ENCODE measurements at regions not wholly inside any gene's neighbourhood (a gene's known extent, or its start where the extent isn't known, plus 50 kb on each side); places are given as distances from the start of the nearest gene placed in this dataset.

DNA sequence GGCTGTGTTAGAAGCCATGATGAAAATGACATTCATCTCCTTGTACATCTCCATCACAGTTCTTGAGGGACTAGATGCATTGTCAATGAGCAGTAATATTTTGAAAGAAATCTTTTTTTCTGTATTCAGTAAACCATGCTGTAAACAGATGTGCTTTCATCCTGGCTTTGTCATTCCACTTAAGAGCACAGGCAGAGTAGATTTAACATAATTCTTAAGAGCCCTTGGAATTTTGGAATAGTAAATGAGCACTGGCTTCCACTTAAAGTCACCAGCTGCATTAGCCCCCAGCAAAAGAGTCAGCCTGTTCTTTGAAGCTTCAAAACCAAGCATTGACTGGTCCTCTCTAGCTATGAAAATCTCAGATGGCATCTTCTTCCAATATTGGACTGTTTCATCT, 197.8 kb upstream of the HDDC2 start:
- no peak for DNase-seq

DNA sequence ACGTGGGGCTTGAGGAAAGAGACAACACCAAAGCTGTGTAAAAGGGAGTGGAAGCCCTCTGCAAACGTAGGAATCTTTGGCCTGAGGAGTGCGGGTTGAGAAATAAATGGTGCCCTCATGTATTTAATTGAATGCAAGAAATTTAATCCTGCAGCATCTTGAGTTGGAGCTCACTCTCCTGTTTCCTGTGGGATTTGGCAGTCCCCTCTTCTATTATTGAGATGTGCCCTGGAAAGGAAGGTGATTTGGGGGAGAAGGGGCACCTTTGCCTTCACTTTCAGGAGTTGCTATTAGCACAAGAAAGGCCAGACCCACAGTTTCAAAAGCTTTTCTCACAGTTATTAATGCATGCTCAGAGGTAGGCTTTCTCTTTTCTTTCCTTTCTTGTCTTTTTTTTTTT, 201.4 kb upstream of the HDDC2 start:
- no peak for DNase-seq

DNA sequence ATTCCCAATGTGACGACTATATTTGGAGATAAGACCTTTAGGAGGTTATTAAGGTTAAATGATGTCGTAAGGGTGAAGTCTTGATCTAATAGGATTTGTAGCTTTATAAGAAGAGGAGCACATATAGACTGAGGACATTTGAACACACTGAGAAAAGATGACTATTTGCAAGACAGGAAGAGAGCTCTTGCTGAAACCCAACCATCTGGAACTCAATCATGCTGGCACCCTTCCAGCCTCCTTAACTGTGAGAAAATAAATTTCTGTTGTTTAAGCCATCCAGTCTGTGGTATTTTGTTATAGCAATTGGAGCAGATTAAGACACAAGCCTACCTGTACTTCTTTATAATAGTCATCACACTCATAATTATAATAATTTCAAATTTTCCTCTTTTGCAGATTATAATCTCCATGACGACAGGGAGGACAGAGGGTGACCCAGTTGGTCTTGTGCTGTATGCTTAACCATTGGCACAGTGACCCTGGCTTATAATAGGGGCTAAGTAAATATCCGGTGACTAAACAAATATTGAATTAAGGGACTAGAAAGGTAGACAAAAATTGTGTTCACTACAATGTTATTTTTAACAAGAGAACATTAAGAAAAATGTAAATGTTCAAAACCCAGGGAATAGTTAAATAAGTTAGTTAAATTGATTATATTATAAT, 206.4 kb upstream of the HDDC2 start:
- no peak for DNase-seq

DNA sequence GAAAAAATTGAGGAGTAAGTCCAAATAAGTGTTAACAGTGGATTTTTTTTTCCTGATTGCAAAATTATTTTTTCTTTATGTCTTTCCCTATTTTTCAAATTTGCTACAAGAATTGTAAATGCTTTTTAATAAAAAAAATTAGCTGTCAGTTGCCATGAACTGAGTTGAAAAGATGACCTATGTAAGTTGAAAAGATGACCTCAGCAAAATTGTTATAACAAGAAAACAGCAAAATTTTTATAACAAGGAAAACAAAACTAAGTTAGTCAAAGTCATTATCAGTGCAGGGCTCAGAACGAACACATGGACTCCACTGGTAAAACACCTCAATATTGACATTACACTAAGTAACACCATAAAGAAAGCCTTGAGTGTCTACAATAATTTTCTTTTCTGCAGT, 207.0 kb upstream of the HDDC2 start:
- no peak for DNase-seq

DNA sequence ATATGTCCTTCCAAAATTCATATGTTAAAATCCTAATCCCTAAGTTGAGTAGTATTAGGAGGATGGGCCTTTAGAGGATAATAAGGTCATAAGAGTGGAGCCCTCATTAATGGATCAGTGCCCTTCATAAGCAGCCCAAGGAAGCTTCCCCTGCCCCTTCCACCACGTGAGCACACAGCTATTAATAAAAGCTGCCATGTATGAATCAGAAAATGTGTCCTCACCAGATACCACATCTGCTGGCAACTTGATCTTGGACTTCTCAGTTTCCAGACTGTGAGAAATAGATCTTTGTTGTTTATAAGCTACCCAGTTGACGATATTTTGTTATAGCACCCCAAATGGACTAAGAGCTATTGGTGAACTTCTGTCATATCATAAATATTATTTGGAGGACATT, 207.7 kb upstream of the HDDC2 start:
- DNase-seq = no peak

DNA sequence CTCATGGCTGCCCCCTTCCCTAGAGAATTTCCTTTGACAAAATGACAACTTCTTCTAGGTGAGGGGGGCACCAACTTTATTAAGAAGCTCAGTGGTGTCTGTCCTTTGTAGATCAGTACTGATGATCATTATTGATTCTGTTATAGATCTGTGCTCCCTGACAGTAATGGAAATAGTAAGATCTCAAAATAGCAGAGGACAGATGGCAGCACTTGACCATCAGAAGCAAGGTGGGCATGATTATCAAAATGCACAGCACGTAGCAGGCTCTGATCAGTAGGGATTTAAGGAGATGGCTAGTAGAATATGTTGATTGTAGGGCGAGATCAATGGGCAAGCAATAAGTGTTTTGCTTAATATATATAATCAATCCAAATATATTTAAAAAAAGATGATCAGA, 208.6 kb upstream of the HDDC2 start:
- DNase-seq = no peak

DNA sequence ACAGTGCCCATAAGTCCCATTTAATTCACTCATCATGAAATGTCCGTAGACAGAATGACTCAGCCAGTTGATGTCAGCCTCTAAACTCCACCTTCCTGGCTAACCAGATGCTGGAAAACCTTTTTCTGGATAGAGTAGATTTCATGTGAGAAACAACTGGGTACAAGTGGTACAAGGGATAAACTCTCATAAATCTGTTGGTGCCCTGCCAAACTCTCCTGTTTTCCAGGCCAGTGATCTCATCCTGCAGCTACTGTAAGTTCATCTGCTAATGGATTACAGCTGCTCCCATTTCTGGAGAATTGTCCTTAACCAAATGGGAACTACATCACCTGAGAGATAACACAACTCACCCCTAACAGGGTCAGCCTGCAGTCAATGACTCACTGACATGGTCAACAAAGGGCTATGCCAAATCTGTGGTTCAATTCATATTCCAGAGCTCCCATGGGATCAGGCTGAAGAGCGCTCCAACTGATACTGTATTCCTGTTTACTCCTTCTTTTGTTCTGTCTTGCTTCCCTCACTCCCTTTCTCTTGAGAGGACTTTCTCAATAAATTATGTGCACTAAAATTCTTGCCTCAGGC, 210.1 kb upstream of the HDDC2 start:
- no peak for DNase-seq

GRCh38 chr6:125512621-125513020, 210.9 kb upstream of the HDDC2 start:
- no peak for DNase-seq

DNA sequence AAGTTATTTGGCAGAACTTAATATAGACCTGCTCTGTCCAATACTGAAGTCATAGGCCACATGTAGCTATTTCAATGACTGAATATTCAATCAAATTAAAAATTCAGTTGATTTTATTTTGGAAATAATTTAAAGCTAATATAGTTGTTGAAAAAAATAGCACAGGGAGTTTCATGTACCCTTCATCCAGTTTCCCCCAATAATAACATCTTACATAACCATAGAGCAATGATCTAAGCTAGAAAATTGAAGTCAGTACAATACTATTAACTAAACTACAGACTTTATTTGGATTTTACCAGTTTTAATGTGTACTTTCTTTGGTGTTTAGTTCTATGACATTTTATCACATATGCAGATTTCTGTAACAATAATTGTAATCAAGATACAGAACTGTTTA, 212.2 kb upstream of the HDDC2 start:
- no peak for DNase-seq

DNA sequence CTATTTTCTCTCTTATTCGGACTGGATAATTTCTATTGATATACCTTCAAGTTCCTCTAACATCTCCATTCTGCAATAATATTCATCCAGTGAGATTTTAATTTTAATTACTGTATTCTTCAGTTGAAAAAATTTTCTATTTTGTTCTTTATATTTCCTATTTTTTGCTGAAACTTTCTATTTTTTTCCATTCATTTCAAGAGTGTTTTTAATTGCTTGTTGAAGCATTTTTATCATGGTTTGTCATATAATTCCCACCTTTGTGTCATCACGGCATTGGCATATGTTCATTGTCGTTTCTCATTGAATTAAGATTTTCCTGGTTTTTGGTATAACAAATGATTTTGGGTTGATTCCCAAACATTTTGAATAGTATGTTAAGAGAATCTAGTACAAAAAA, 214.9 kb upstream of the HDDC2 start:
- DNase-seq = no peak

DNA sequence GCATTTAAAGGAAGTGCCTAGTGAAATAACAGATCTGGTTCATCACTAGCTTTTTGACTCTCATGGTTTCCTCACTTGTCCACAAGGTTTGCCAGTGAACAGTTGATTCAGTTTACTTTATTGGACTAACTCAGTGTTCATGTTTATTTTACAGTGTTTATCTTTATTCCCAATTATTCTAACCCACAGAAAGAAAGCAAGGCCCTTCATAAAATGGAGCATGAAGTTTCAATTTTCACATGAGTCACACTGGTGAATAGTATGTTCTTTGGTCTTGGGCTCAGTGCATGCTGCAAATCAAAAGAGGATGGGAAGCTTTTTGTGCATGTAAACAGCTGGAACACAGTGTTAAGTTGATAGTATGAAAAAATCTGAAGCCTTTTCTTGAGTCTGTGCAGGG, 217.6 kb upstream of the HDDC2 start:
- DNase-seq = no peak

- DNase-seq = no peak
These were observed 222.6 kb upstream of the HDDC2 start for GRCh38 chr6:125524356-125524755.

- DNase-seq = no peak
These were observed 223.3 kb upstream of the HEY2 start for GRCh38 chr6:125526007-125526720.

DNA sequence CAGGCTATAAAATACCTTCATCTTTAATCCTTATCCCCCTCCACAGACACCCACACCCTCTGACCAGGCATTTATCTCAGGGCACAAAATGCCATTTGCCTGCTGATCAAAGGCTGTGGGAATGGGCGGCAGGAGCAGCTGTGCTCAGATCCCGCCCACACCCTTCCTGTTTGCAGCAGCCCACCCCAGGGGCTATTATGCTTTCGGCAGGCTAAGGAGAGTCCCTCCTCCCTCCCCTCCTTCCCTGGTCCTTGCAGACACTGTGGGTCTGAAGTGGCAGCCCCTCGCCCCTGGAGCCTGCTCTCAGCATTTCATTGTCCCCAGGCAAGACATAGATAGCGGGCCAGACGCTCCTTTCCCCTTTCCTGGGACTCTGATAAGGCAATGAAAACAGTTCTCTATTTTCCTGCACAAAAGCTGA, 220.8 kb upstream of the HEY2 start:
- DNase-seq = no peak

- DNase-seq = no peak
These were observed 220.4 kb upstream of the HEY2 start for GRCh38 chr6:125529061-125529460.

DNA sequence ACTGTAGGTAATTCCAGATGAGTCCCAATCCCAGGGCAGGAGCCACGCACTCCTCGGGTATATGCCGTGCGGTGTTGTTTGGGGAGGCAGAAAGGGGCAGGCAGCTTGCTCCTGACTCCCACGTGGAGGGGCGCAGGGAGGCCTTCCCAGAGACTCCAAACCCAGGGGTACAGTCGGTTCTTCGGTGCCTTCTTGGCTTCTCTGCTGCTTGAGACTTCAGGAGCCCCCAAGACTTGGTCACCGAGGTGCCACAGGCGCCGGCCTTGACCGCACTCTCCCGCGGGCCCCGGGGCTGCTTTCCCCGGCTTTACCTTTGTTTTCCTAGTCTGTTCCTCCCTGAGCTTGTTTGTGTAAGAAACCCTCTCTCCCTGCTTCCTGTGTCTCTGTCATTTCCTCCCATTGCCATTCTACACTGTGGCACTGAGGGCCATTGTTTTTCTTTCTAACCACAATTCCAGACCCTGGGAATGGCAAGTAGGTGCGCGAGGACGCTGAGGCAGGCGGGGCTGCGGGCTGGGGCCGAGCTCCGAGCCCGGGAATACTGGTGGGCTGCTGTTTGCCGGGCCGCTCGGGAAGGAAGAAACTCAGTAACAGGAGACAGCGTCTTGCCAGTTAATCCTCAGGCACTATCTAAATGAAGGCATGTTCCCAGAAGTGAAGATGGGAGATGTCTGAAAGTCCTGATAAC, 215.6 kb upstream of the HEY2 start:
- DNase-seq = no peak

- DNase-seq = no peak
These were observed 214.8 kb upstream of the HEY2 start for GRCh38 chr6:125534430-125535263.

DNA sequence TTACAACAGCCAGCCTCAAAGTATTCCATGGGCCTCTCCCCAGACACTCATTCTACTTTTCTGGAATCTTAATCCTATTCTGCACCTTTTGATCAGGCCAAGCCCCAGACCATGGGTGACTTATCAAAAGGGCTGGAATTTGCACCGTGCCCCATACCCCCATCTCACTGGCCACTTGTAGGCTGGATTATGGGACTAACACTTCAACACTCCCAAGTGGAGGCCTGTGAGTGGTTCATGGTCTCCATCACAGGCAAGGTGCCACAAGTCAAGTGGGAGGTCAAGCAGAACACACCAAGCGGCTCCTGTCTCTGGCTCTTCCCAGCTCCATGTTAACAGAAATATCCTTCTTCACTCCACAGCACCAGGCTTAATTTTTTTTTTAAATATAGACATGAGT, 212.3 kb upstream of the HEY2 start:
- no peak for DNase-seq

- no peak for DNase-seq
These were observed 209.5 kb upstream of the HEY2 start for GRCh38 chr6:125539892-125540291.

DNA sequence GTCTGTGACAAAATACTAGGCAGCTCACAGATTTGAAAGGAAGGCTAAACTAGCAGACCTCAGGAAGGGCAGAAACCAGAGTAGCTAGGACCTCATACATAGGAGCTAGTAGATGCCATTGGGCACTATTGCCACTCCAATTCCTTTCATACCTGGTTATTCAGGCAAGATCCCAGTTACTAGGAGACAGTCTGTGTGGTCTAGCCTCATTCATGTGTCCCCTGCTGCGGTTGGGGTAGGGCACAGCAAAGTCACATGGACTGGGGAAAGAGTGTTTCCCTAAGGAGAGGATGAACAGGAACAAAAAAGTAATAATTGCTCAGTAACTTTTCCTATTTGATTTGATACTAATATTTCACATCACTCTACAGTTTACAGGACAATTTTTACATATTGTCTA, 204.6 kb upstream of the HEY2 start:
- DNase-seq = no peak

DNA sequence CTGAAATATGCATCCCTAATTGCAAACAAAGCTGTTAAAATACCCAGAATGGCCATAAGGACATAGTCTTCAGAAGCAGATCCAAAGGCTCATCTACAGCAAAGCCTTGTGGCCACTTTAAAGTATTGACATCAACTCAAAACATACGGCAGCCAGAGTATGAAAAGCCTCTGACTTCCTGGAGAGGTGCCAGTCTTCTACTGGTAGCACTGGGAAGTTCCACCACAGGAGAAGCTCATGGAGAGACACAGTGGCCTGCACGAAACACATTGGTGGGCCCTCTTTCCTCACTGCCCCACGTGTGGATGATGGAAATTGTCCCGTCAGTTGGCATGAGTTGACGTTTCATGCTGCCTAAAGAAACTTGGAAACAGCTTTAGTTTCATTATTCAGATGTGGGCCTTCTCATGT, 202.6 kb upstream of the HEY2 start:
- DNase-seq = no peak

- DNase-seq = no peak
These were observed 202.1 kb upstream of the HEY2 start for GRCh38 chr6:125547381-125547780.
